Tibial nerve (tissue), 4 donors: ENCODE measurements at regions not wholly inside any gene's neighbourhood (a gene's known extent, or its start where the extent isn't known, plus 50 kb on each side); places are given as distances from the start of the nearest gene placed in this dataset.

Experiments used
- DNase-seq, 2 donors: peaks; one replicate each; pipeline ENCODE4 v3.0.0-alpha.2; 2019; ENCODE audit warnings: low spot score in 2 of 2
- H3K27ac ChIP-seq, 4 donors: fragments of 200-600 bp; sonication (generic) in 3 of 4; one replicate each; pipeline ENCODE4 v1.5.1; 2017 to 2019; ENCODE audit warnings: mild to moderate bottlenecking in 1 of 4
- H3K27me3 ChIP-seq, 2 donors: fragments of 200-600 bp; sonication (generic) in 1 of 2; one replicate each; pipeline versions ENCODE4 v1.5.1 to v1.6.0; 2017 to 2019
- H3K36me3 ChIP-seq, 3 donors: fragments of 200-600 bp; sonication (generic); one replicate each; pipeline ENCODE4 v1.5.1; 2018 to 2019
- H3K4me1 ChIP-seq, 4 donors: fragments of 200-600 bp; sonication (generic) in 3 of 4; one replicate each; pipeline ENCODE4 v1.5.1; 2017 to 2019
- H3K4me3 ChIP-seq, 4 donors: fragments of 200-600 bp; sonication (generic) in 3 of 4; one replicate each; pipeline ENCODE4 v1.5.1; 2017 to 2019; ENCODE audit warnings: mild to moderate bottlenecking in 1 of 4, moderate library complexity in 1 of 4
- H3K9me3 ChIP-seq, 4 donors: fragments of 200-600 bp; sonication (generic) in 3 of 4; one replicate each; pipeline ENCODE4 v1.5.1; 2017 to 2019
- CTCF ChIP-seq, 5 experiments: fragments of 200-600 bp in 3 of 5; fragments of 450-650 bp in 2 of 5; sonication (generic) in 3 of 5; IDR thresholded peaks; one replicate each; pipeline ENCODE4 v1.5.1; 2016 to 2019; ENCODE audit warnings: antibody characterized with exemption in 5 of 5, mild to moderate bottlenecking in 3 of 5, moderate library complexity in 2 of 5
- EP300 ChIP-seq, 2 donors: sonication (generic); formaldehyde crosslinking; IDR thresholded peaks; one replicate each; pipeline ENCODE4 v1.6.1; 2017; ENCODE audit warnings: antibody characterized with exemption in 2 of 2, mild to moderate bottlenecking in 1 of 2
- POLR2A ChIP-seq, 2 donors: fragments of 450-650 bp; IDR thresholded peaks; one replicate each; pipeline ENCODE4 v1.6.1; 2017; ENCODE audit warnings: antibody characterized with exemption in 2 of 2, mild to moderate bottlenecking in 2 of 2, moderate library complexity in 2 of 2
- WGBS, 2 donors: methylation state at CpG; one replicate each; pipeline ENCODE4 v1.1.5; 2018; 5-methylcytosine and 5-hydroxymethylcytosine counted together

GRCh38 chr5:165143741-165144140 lies 1638.3 kb downstream of the MAT2B start:
- H3K4me3 ChIP-seq = no peak overlapping the region
- DNase-seq = no peak
- H3K27ac ChIP-seq = no peak overlapping the region
- H3K36me3 ChIP-seq = no peaks in the 10 kb centered on the region
- TF ChIP-seq EP300 (IDR thresholded peaks at IDR 0.05) = no peak
- TF ChIP-seq CTCF (IDR thresholded peaks at IDR 0.05) = no peak
- no peak for TF ChIP-seq POLR2A (IDR thresholded peaks at IDR 0.05)
- no peaks in the 10 kb centered on the region for H3K9me3 ChIP-seq
- H3K4me1 ChIP-seq = no peaks in the 10 kb centered on the region
- 30 to 31% methylated on average over 4 of the region's 4 CpGs for WGBS, 2 donors
- no peaks in the 10 kb centered on the region for H3K27me3 ChIP-seq

GRCh38 chr5:165149431-165149830 lies 1644.0 kb downstream of the MAT2B start:
- Histone ChIP-seq H3K27me3 (no peaks in the 10 kb centered on the region), H3K4me3 (no peak overlapping the region), H3K36me3 (no peaks in the 10 kb centered on the region), H3K9me3 (no peaks in the 10 kb centered on the region), H3K4me1 (no peaks in the 10 kb centered on the region), H3K27ac (no peak overlapping the region)
- TF ChIP-seq CTCF (IDR thresholded peaks at IDR 0.05) = no peak
- no peak for TF ChIP-seq EP300 (IDR thresholded peaks at IDR 0.05)
- no peak for TF ChIP-seq POLR2A (IDR thresholded peaks at IDR 0.05)
- no peak for DNase-seq
- 50 to 63% methylated on average over 1 of the region's 1 CpG for WGBS, 2 donors

GRCh38 chr5:165152058-165152457 lies 1646.6 kb downstream of the MAT2B start:
- Histone ChIP-seq H3K27ac (no peak overlapping the region), H3K27me3 (no peaks in the 10 kb centered on the region), H3K9me3 (no peaks in the 10 kb centered on the region), H3K4me3 (no peak overlapping the region), H3K4me1 (no peaks in the 10 kb centered on the region), H3K36me3 (no peaks in the 10 kb centered on the region)
- no peak for DNase-seq
- no peak for TF ChIP-seq CTCF (IDR thresholded peaks at IDR 0.05)
- TF ChIP-seq EP300 (IDR thresholded peaks at IDR 0.05) = no peak
- TF ChIP-seq POLR2A (IDR thresholded peaks at IDR 0.05) = no peak
- 40 to 63% methylated on average over 2 of the region's 2 CpGs for WGBS, 2 donors

GRCh38 chr5:165157219-165157618 lies 1651.8 kb downstream of the MAT2B start:
- no peak overlapping the region for H3K27ac ChIP-seq
- WGBS, 2 donors = 79 to 90% methylated on average over 1 of the region's 1 CpG
- no peaks in the 10 kb centered on the region for H3K4me1 ChIP-seq
- no peaks in the 10 kb centered on the region for H3K9me3 ChIP-seq
- no peaks in the 10 kb centered on the region for H3K36me3 ChIP-seq
- H3K27me3 ChIP-seq = no peaks in the 10 kb centered on the region
- TF ChIP-seq EP300 (IDR thresholded peaks at IDR 0.05) = no peak
- no peak for TF ChIP-seq CTCF (IDR thresholded peaks at IDR 0.05)
- no peak for TF ChIP-seq POLR2A (IDR thresholded peaks at IDR 0.05)
- H3K4me3 ChIP-seq = no peak overlapping the region
- DNase-seq = no peak

- no peak for DNase-seq
- TF ChIP-seq CTCF (IDR thresholded peaks at IDR 0.05) (no peak), POLR2A (IDR thresholded peaks at IDR 0.05) (no peak), EP300 (IDR thresholded peaks at IDR 0.05) (no peak)
- WGBS, 2 donors = 85 to 88% methylated on average over 6 of the region's 6 CpGs
- H3K9me3 ChIP-seq = no peaks in the 10 kb centered on the region
- no peaks in the 10 kb centered on the region for H3K27me3 ChIP-seq
- no peaks in the 10 kb centered on the region for H3K36me3 ChIP-seq
- H3K4me3 ChIP-seq = no peak overlapping the region
- H3K4me1 ChIP-seq = no peaks in the 10 kb centered on the region
- no peak overlapping the region for H3K27ac ChIP-seq
Measured at GRCh38 chr5:165161204-165161603, 1655.8 kb downstream of the MAT2B start.
